ENCODE measurements at regions not wholly inside any gene's neighbourhood (a gene's known extent, or its start where the extent isn't known, plus 50 kb on each side); places are given as distances from the start of the nearest gene placed in this dataset.

- Histone ChIP-seq H3K27me3 (peaks cover 0 to 15% (median 8%) of the 10 kb centered on the region in 3 donors), H3K36me3 (no peaks in the 10 kb centered on the region), H3K4me1 (peaks cover 1 to 16% (median 12%) of the 10 kb centered on the region in 4 donors), H3K4me3 (no peak overlapping the region), H3K9me3 (no peaks in the 10 kb centered on the region), H3K27ac (no peak overlapping the region)
- intact Hi-C loops (cut with DNase I; ENCODE audit: low total_unique reads) = no loop called here
- DNase-seq = no peak
- TF ChIP-seq CTCF (IDR thresholded peaks at IDR 0.05) (no peak), POLR2A (IDR thresholded peaks at IDR 0.05) (no peak)
- 77 to 87% (median 86%) methylated on average over 12 to 17 of the region's 17 CpGs for WGBS, 5 donors
Measured at GRCh38 chr2:120861576-120862191, 126.0 kb downstream of the GLI2 start.

- Histone ChIP-seq H3K27me3 (peaks cover 0 to 22% (median 15%) of the 10 kb centered on the region in 3 donors), H3K4me3 (no peak overlapping the region), H3K27ac (peak overlapping the region in 1 of 5 donors; percentile 18), H3K36me3 (no peaks in the 10 kb centered on the region), H3K9me3 (no peaks in the 10 kb centered on the region), H3K4me1 (peaks cover 9 to 23% (median 15%) of the 10 kb centered on the region in 4 donors)
- 78 to 85% (median 83%) methylated on average over 17 to 18 of the region's 18 CpGs for WGBS, 5 donors
- intact Hi-C loops (cut with DNase I; ENCODE audit: low total_unique reads) = no loop called here
- no peak for DNase-seq
- TF ChIP-seq POLR2A (IDR thresholded peaks at IDR 0.05) (no peak), POLR2AphosphoS5 (IDR thresholded peaks at IDR 0.05) (no peak), EP300 (IDR thresholded peaks at IDR 0.05) (no peak), CTCF (IDR thresholded peaks at IDR 0.05) (no peak)
Measured at GRCh38 chr2:120862201-120863060, 126.8 kb downstream of the GLI2 start.

- intact Hi-C loops (cut with DNase I; ENCODE audit: low total_unique reads) = no loop called here
- TF ChIP-seq POLR2A (IDR thresholded peaks at IDR 0.05) (no peak), POLR2AphosphoS5 (IDR thresholded peaks at IDR 0.05) (no peak), EP300 (IDR thresholded peaks at IDR 0.05) (no peak), CTCF (IDR thresholded peaks at IDR 0.05) (no peak)
- no peaks in the 10 kb centered on the region for H3K9me3 ChIP-seq
- DNase-seq = peak in 1 of 2 donors; percentile 34
- peaks cover 0 to 30% (median 21%) of the 10 kb centered on the region in 3 donors for H3K27me3 ChIP-seq
- H3K4me1 ChIP-seq = peaks cover 12 to 29% (median 19%) of the 10 kb centered on the region in 4 donors
- peak overlapping the region in 2 of 5 donors; percentile 18 to 28 for H3K27ac ChIP-seq
- H3K4me3 ChIP-seq = no peak overlapping the region
- H3K36me3 ChIP-seq = no peaks in the 10 kb centered on the region
- 77 to 84% (median 81%) methylated on average over 9 of the region's 9 CpGs for WGBS, 5 donors
Measured at GRCh38 chr2:120863146-120863545, 127.5 kb downstream of the GLI2 start.

- WGBS, 5 donors = 56 to 65% (median 61%) methylated on average over 10 of the region's 10 CpGs
Measured at GRCh38 chr2:120863661-120864320, 128.1 kb downstream of the GLI2 start.

More at GRCh38 chr2:120863661-120864320, 128.1 kb downstream of the GLI2 start:
- Histone ChIP-seq H3K36me3 (no peaks in the 10 kb centered on the region), H3K27ac (peak overlapping the region in 1 of 5 donors; percentile 46), H3K27me3 (peaks cover 0 to 34% (median 21%) of the 10 kb centered on the region in 3 donors), H3K9me3 (no peaks in the 10 kb centered on the region), H3K4me1 (peaks cover 12 to 36% (median 24%) of the 10 kb centered on the region in 4 donors), H3K4me3 (no peak overlapping the region)
- no peak for TF ChIP-seq EP300 (IDR thresholded peaks at IDR 0.05)
- TF ChIP-seq CTCF (IDR thresholded peaks at IDR 0.05) = no peak
- peak in 1 of 3 donors; percentile 36 for TF ChIP-seq POLR2AphosphoS5 (IDR thresholded peaks at IDR 0.05)
- no peak for TF ChIP-seq POLR2A (IDR thresholded peaks at IDR 0.05)
- DNase-seq = peak; percentile 51 to 69
- intact Hi-C loops (cut with DNase I; ENCODE audit: low total_unique reads) = no loop called here

Measured in stomach (tissue), 8 donors.